ENCODE measurements at regions not wholly inside any gene's neighbourhood (a gene's known extent, or its start where the extent isn't known, plus 50 kb on each side); places are given as distances from the start of the nearest gene placed in this dataset.
"Not testable (repeated sequence)": the region's sequence is repeated elsewhere in the genome, so short reads cannot be mapped to it uniquely, and the experiment has no call there.

GRCh38 chr5:91840412-91840811 is 457.3 kb upstream of the ARRDC3 start:
- no peak for DNase-seq (ENCODE audit: low spot score)

- DNase-seq (ENCODE audit: low spot score) = no peak
Observed at GRCh38 chr5:91839721-91840120, 456.6 kb upstream of the ARRDC3 start.

GRCh38 chr5:91839233-91839632 is 456.1 kb upstream of the ARRDC3 start:
- DNase-seq (ENCODE audit: low spot score) = no peak

- no peak for DNase-seq (ENCODE audit: low spot score)
Observed at GRCh38 chr5:91830361-91830953, 447.3 kb upstream of the ARRDC3 start.

- DNase-seq (ENCODE audit: low spot score) = no peak
Observed at GRCh38 chr5:91825618-91826017, 442.5 kb upstream of the ARRDC3 start.

GRCh38 chr5:91824406-91824805 is 441.3 kb upstream of the ARRDC3 start:
- DNase-seq (ENCODE audit: low spot score) = no peak

- no peak for DNase-seq (ENCODE audit: low spot score)
Observed at GRCh38 chr5:91820874-91821273, 437.8 kb upstream of the ARRDC3 start.

GRCh38 chr5:91816681-91817080 is 433.6 kb upstream of the ARRDC3 start:
- no peak for DNase-seq (ENCODE audit: low spot score)

GRCh38 chr5:91797576-91797975 is 414.5 kb upstream of the ARRDC3 start:
- DNase-seq (ENCODE audit: low spot score) = no peak

- DNase-seq (ENCODE audit: low spot score) = no peak
Observed at GRCh38 chr5:91794856-91795548, 411.9 kb upstream of the ARRDC3 start.

- no peak for DNase-seq (ENCODE audit: low spot score)
Observed at GRCh38 chr5:91794455-91794854, 411.3 kb upstream of the ARRDC3 start.

GRCh38 chr5:91787718-91788117 is 404.6 kb upstream of the ARRDC3 start:
- DNase-seq (ENCODE audit: low spot score) = no peak

- no peak for DNase-seq (ENCODE audit: low spot score)
Observed at GRCh38 chr5:91777671-91778070, 394.6 kb upstream of the ARRDC3 start.

GRCh38 chr5:91776249-91776648 is 393.1 kb upstream of the ARRDC3 start:
- DNase-seq (ENCODE audit: low spot score) = no peak

- no peak for DNase-seq (ENCODE audit: low spot score)
Observed at GRCh38 chr5:91770400-91770799, 387.3 kb upstream of the ARRDC3 start.

GRCh38 chr5:91757383-91757782 is 374.3 kb upstream of the ARRDC3 start:
- not testable (repeated sequence) for DNase-seq (ENCODE audit: low spot score)

- no peak for DNase-seq (ENCODE audit: low spot score)
Observed at GRCh38 chr5:91754990-91755389, 371.9 kb upstream of the ARRDC3 start.

- DNase-seq (ENCODE audit: low spot score) = not testable (repeated sequence)
Observed at GRCh38 chr5:91744470-91744869, 361.4 kb upstream of the ARRDC3 start.

- no peak for DNase-seq (ENCODE audit: low spot score)
Observed at GRCh38 chr5:91742550-91742949, 359.4 kb upstream of the ARRDC3 start.

GRCh38 chr5:91741764-91742505 is 358.8 kb upstream of the ARRDC3 start:
- DNase-seq (ENCODE audit: low spot score) = no peak

- DNase-seq (ENCODE audit: low spot score) = no peak
Observed at GRCh38 chr5:91730026-91730425, 346.9 kb upstream of the ARRDC3 start.

GRCh38 chr5:91727463-91727862 is 344.3 kb upstream of the ARRDC3 start:
- no peak for DNase-seq (ENCODE audit: low spot score)

GRCh38 chr5:91722736-91723467 is 339.8 kb upstream of the ARRDC3 start:
- no peak for DNase-seq (ENCODE audit: low spot score)
